OCI-LY1 (cell line): ENCODE measurements at regions not wholly inside any gene's neighbourhood (a gene's known extent, or its start where the extent isn't known, plus 50 kb on each side); places are given as distances from the start of the nearest gene placed in this dataset.
"Not testable (repeated sequence)": the region's sequence is repeated elsewhere in the genome, so short reads cannot be mapped to it uniquely, and the experiment has no call there.

Experiments used
- H2AFZ ChIP-seq: fragments of 200-600 bp; sonication (generic), shearing (Covaris generic); 2 replicates; pipeline ENCODE4 v1.6.0; 2014; ENCODE audit warnings: antibody characterized with exemption, mild to moderate bottlenecking, low read length
- H3F3A ChIP-seq: fragments of 200-600 bp; sonication (generic), shearing (Covaris generic); 2 replicates; pipeline ENCODE4 v1.6.0; 2014; ENCODE audit warnings: mild to moderate bottlenecking, antibody characterized with exemption, low read length, moderate library complexity; ENCODE audit not compliant: insufficient read depth
- H3K27ac ChIP-seq: fragments of 200-600 bp; sonication (generic); 2 replicates; pipeline ENCODE4 v1.5.1; 2014; ENCODE audit warnings: low read length, mixed run types, mild to moderate bottlenecking, low read depth; ENCODE audit not compliant: poor library complexity, severe bottlenecking
- H3K27me3 ChIP-seq: fragments of 200-600 bp; sonication (generic); 2 replicates; pipeline ENCODE4 v1.6.0; 2014; ENCODE audit warnings: antibody characterized with exemption, mild to moderate bottlenecking, low read length, moderate library complexity; ENCODE audit not compliant: insufficient read depth
- H3K36me3 ChIP-seq: fragments of 200-600 bp; sonication (generic); 2 replicates; pipeline ENCODE4 v1.6.1; 2014; ENCODE audit warnings: mild to moderate bottlenecking, antibody characterized with exemption, low read length, moderate library complexity, mixed read lengths; ENCODE audit not compliant: insufficient read depth
- H3K4me1 ChIP-seq: fragments of 200-600 bp; sonication (generic); 2 replicates; pipeline ENCODE4 v1.5.1; 2014; ENCODE audit warnings: mild to moderate bottlenecking, low read length, moderate library complexity; ENCODE audit not compliant: insufficient read depth, severe bottlenecking
- H3K4me2 ChIP-seq: fragments of 200-600 bp; sonication (generic), shearing (Covaris generic); 2 replicates; pipeline ENCODE4 v1.6.1; 2014; ENCODE audit warnings: low read length
- H3K4me3 ChIP-seq: fragments of 200-600 bp; sonication (generic); 2 replicates; pipeline ENCODE4 v1.5.1; 2014; ENCODE audit warnings: low read length, low read depth, mild to moderate bottlenecking, mixed read lengths; ENCODE audit not compliant: poor library complexity, severe bottlenecking
- H3K79me2 ChIP-seq: fragments of 200-600 bp; shearing (Covaris generic); 2 replicates; pipeline ENCODE4 v1.6.1; 2016; ENCODE audit warnings: mixed run types, low read length, mixed read lengths; ENCODE audit not compliant: insufficient read depth
- H3K9ac ChIP-seq: fragments of 200-600 bp; sonication (generic), shearing (Covaris generic); 2 replicates; pipeline ENCODE4 v1.6.1; 2014; ENCODE audit warnings: mild to moderate bottlenecking, low read length, mixed read lengths
- H3K9me2 ChIP-seq: fragments of 200-600 bp; sonication (generic), shearing (Covaris generic); 2 replicates; pipeline ENCODE4 v1.6.1; 2014; ENCODE audit warnings: low read depth, mild to moderate bottlenecking, low read length, mixed read lengths
- H3K9me3 ChIP-seq: fragments of 200-600 bp; shearing (Covaris generic); 2 replicates; pipeline ENCODE4 v1.6.1; 2014; ENCODE audit warnings: low read length, mixed read lengths
- H4K20me1 ChIP-seq: fragments of 200-600 bp; sonication (generic), shearing (Covaris generic); 2 replicates; pipeline ENCODE4 v1.6.0; 2016; ENCODE audit warnings: mild to moderate bottlenecking, low read length; ENCODE audit not compliant: insufficient read depth
- CTCF ChIP-seq: fragments of 200-600 bp; sonication (generic), shearing (Covaris generic); IDR thresholded peaks from 2 replicates; pipeline ENCODE4 v1.5.1; 2017; ENCODE audit warnings: mild to moderate bottlenecking, antibody characterized with exemption, low read length, moderate library complexity, mixed read lengths
- EZH2 ChIP-seq: fragments of 200-600 bp; sonication (generic), shearing (Covaris generic); IDR thresholded peaks from 2 replicates; pipeline ENCODE4 v1.8.0; 2017; ENCODE audit warnings: borderline replicate concordance, mixed run types, mild to moderate bottlenecking, antibody characterized with exemption, low read length, moderate library complexity, mixed read lengths

- Histone ChIP-seq H3K27me3 (no peaks in the 10 kb centered on the region), H2AFZ (no peak overlapping the region), H3K4me3 (no peak overlapping the region), H3K4me2 (no peak overlapping the region), H3K36me3 (no peaks in the 10 kb centered on the region), H3K9ac (no peak overlapping the region), H3K4me1 (no peaks in the 10 kb centered on the region), H3K9me3 (no peaks in the 10 kb centered on the region), H4K20me1 (no peaks in the 10 kb centered on the region), H3F3A (no peaks in the 10 kb centered on the region), H3K27ac (no peak overlapping the region), H3K9me2 (no peaks in the 10 kb centered on the region), H3K79me2 (no peaks in the 10 kb centered on the region)
- TF ChIP-seq EZH2 (no peak), CTCF (no peak)
Observed at GRCh38 chr17:16870253-16871245, 101.4 kb downstream of the TNFRSF13B start.

GRCh38 chr17:16869531-16870252 is 102.2 kb downstream of the TNFRSF13B start:
- not testable (repeated sequence) for H3F3A ChIP-seq, H3K9ac ChIP-seq, H3K9me3 ChIP-seq, H3K9me2 ChIP-seq, H3K27me3 ChIP-seq, H2AFZ ChIP-seq, H3K79me2 ChIP-seq, H3K36me3 ChIP-seq, H3K4me2 ChIP-seq, H3K4me1 ChIP-seq, H4K20me1 ChIP-seq, H3K27ac ChIP-seq, H3K4me3 ChIP-seq

- not testable (repeated sequence) for H3K4me3 ChIP-seq, H3F3A ChIP-seq, H3K4me2 ChIP-seq, H3K9me3 ChIP-seq, H3K27me3 ChIP-seq, H3K9ac ChIP-seq, H3K36me3 ChIP-seq, H3K9me2 ChIP-seq, H2AFZ ChIP-seq, H4K20me1 ChIP-seq, H3K79me2 ChIP-seq, H3K4me1 ChIP-seq, H3K27ac ChIP-seq
Observed at GRCh38 chr17:16868616-16869015, 103.3 kb downstream of the TNFRSF13B start.

GRCh38 chr17:16867545-16867944 is 104.4 kb downstream of the TNFRSF13B start:
- not testable (repeated sequence) for H3K4me1 ChIP-seq, H3F3A ChIP-seq, H3K27me3 ChIP-seq, H4K20me1 ChIP-seq, H3K4me2 ChIP-seq, H3K9me2 ChIP-seq, H3K9ac ChIP-seq, H3K36me3 ChIP-seq, H3K4me3 ChIP-seq, H3K79me2 ChIP-seq, H3K9me3 ChIP-seq, H2AFZ ChIP-seq, H3K27ac ChIP-seq

- H2AFZ ChIP-seq, H3K9me2 ChIP-seq, H3K4me1 ChIP-seq, H3K9me3 ChIP-seq, H3F3A ChIP-seq, H3K79me2 ChIP-seq, H4K20me1 ChIP-seq, H3K36me3 ChIP-seq, H3K4me2 ChIP-seq, H3K9ac ChIP-seq, H3K4me3 ChIP-seq, H3K27ac ChIP-seq, H3K27me3 ChIP-seq: not testable (repeated sequence)
Observed at GRCh38 chr17:16866841-16867240, 105.1 kb downstream of the TNFRSF13B start.
